GM12878 (cell line): ENCODE measurements at regions not wholly inside any gene's neighbourhood (a gene's known extent, or its start where the extent isn't known, plus 50 kb on each side); places are given as distances from the start of the nearest gene placed in this dataset.

Source experiments
- ATAC-seq: fragments of 200-7000 bp; cut with Tn5 transposase; 3 replicates; pipeline ENCODE4 v1.9.1; 2020; ENCODE audit warnings: mild to moderate bottlenecking, moderate library complexity
- BruUV-seq: library from RNA; stranded (reverse); fragments of 400-500 nt; replicated peaks from 2 replicates; lab custom pipeline; 2021; lab: Mats Ljungman, UMichigan
- CTCF ChIA-PET: fragments of 300-600 bp; sonication (Branson Sonifier 250); formaldehyde crosslinking; extraction: SDS; loops from one replicate; lab custom pipeline; 2021; ENCODE audit warnings: inconsistent platforms; lab: Yijun Ruan, JAX
- POLR2A ChIA-PET: fragments of 350-600 bp; formaldehyde crosslinking; extraction: SDS; loops from one replicate; lab custom pipeline; 2021; ENCODE audit warnings: inconsistent platforms; lab: Charles Lee
- RAD21 ChIA-PET: fragments of 300-600 bp; sonication (Branson Sonifier 250); formaldehyde crosslinking; loops from one replicate; lab custom pipeline; 2023; ENCODE audit warnings: antibody characterized with exemption; ENCODE audit not compliant: unreplicated experiment; lab: Charles Lee
- SMC1A ChIA-PET: fragments of 300-600 bp; sonication (Branson Sonifier 250); formaldehyde crosslinking; loops from one replicate; lab custom pipeline; 2023; ENCODE audit not compliant: unreplicated experiment, uncharacterized antibody; lab: Charles Lee
- DNase-seq: peaks from one replicate; pipeline ENCODE4 v3.0.0-alpha.2; 2011; ENCODE audit warnings: low read depth, low spot score
- FAIRE-seq: peaks from 3 replicates; lab custom pipeline; 2011; peaks lifted over from hg19 to GRCh38; lab: Jason Lieb, UNC
- H2AFZ ChIP-seq: 2 replicates; pipeline ENCODE4 v1.6.0; 2011; ENCODE audit warnings: low read depth, low read length, control low read depth; ENCODE audit not compliant: control insufficient read depth
- H3K27ac ChIP-seq: 2 replicates; pipeline ENCODE4 v1.5.1; 2011; ENCODE audit warnings: control low read depth; ENCODE audit not compliant: control insufficient read depth, insufficient read depth
- H3K27me3 ChIP-seq, 2 experiments: replicated peaks in 1 of 2; 2 replicates each; pipeline versions ENCODE4 v1.6.0 to v1.6.1; 2011; ENCODE audit warnings: low read length in 1 of 2; ENCODE audit not compliant: control insufficient read depth in 2 of 2, insufficient read depth in 2 of 2
- H3K36me3 ChIP-seq, 2 experiments: 2 replicates each; pipeline ENCODE4 v1.5.1; 2011; ENCODE audit warnings: low read length in 1 of 2; ENCODE audit not compliant: control insufficient read depth in 2 of 2, insufficient read depth in 2 of 2
- H3K4me1 ChIP-seq: 2 replicates; pipeline ENCODE4 v1.6.1; 2011; ENCODE audit warnings: mild to moderate bottlenecking, low read length, moderate library complexity, mixed read lengths; ENCODE audit not compliant: control insufficient read depth, insufficient read depth
- H3K4me2 ChIP-seq: 2 replicates; pipeline ENCODE4 v1.6.0; 2011; ENCODE audit warnings: control low read depth; ENCODE audit not compliant: control insufficient read depth, insufficient read depth
- H3K4me3 ChIP-seq: fragments of 200-600 bp; sonication (generic); 2 replicates; pipeline ENCODE4 v1.5.1; 2016
- H3K79me2 ChIP-seq: 2 replicates; pipeline ENCODE4 v1.6.0; 2011; ENCODE audit warnings: low read length; ENCODE audit not compliant: control insufficient read depth, insufficient read depth
- H3K9ac ChIP-seq: 2 replicates; pipeline ENCODE4 v1.8.0; 2011; ENCODE audit warnings: low read length, control low read depth, mixed read lengths; ENCODE audit not compliant: control insufficient read depth, insufficient read depth
- H3K9me3 ChIP-seq: replicated peaks from 3 replicates; pipeline ENCODE4 v1.5.1; 2011; ENCODE audit warnings: mild to moderate bottlenecking, low read length; ENCODE audit not compliant: control insufficient read depth, insufficient read depth
- H4K20me1 ChIP-seq: 2 replicates; pipeline ENCODE4 v1.6.0; 2011; ENCODE audit not compliant: control insufficient read depth, insufficient read depth
- ETV6 ChIP-seq, 2 experiments: fragments of 450-650 bp in 1 of 2; IDR thresholded peaks in 1 of 2; conservative IDR thresholded peaks in 1 of 2; 2 replicates each; pipeline ENCODE4 v1.6.1; 2014; ENCODE audit warnings: antibody characterized with exemption in 1 of 2, borderline replicate concordance in 1 of 2, low read depth in 1 of 2, mild to moderate bottlenecking in 1 of 2, moderate library complexity in 1 of 2
- SMARCA5 ChIP-seq: fragments of 450-650 bp; IDR thresholded peaks from 2 replicates; pipeline ENCODE4 v1.6.1; 2017; ENCODE audit warnings: mild to moderate bottlenecking
- ZNF207 ChIP-seq: fragments of 450-650 bp; IDR thresholded peaks from 2 replicates; pipeline ENCODE4 v1.6.1; 2014; ENCODE audit warnings: antibody characterized with exemption, mild to moderate bottlenecking, borderline replicate concordance
- WGBS: methylation state at CpG from one replicate; pipeline ENCODE4 v1.1.6; 2016; ENCODE audit warnings: low lambda C conversion rate; ENCODE audit not compliant: insufficient replicate concordance, insufficient coverage; ENCODE audit errors: missing lambda C conversion rate; 5-methylcytosine and 5-hydroxymethylcytosine counted together
- in situ Hi-C: fragments of 300-500 bp; cut with MboI; formaldehyde crosslinking; loops from 9 replicates; pipeline ENCODE4 v1.14.3; 2018; ENCODE audit warnings: mixed read lengths
- intact Hi-C: fragments of 100-400 bp; cut with micrococcal nuclease; formaldehyde crosslinking; loops from one replicate; pipeline ENCODE4 v1.14.2; 2022; ENCODE audit not compliant: unreplicated experiment

DNA sequence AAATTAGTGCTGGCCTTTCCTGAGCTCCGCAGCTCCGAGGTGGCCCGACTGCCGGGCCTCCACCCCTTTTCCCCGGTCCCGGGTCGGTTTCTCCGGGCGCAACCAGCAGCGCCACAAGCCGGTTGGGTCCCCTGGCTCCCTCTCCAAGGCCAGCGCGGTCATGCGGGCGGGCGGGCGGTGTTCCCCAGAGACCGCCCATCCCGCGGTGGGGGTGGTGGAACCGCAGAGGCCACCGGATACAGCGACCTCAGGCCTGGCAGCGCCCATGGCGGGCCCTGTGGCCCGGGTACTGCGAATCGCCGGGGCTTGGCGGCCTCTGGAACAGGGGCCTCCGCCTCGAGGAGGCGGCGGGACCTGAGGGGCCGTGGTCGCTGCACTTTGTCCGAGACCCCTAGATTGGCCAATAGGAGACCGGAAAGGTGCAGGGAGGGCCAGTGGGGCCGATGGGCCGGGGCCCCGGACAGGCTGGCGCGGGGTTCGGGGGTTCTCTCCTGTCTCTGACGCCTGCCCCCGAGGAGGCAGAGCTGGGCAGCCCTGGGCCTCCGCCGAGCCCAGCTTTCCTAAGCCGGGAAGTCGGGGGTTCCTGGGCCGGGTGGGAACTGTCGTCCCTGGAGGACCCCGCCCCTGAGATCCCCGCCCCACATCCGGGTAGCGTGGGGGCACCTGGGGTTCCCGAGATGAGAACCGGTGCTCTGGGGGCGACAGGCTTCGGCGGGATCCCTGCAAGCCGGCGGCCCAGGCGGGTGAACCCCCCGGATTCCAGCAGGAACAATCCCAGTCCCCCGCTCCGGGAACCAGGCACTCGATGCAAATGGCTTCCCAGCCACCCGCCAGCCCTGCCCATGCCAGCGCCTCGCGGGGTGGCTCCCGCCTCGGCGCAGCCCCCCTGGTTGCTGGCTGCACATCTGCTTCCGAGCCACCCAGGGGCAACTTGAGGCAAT lies 293.9 kb downstream of the ZSWIM6 start (continued):
- TF ChIP-seq SMARCA5: no peak

GRCh38 chr5:61626639-61627282 lies 294.7 kb downstream of the ZSWIM6 start:
- Histone ChIP-seq H3K27me3 (peaks cover 4 to 13% of the 10 kb centered on the region in 2 experiments), H3K9ac (no peak overlapping the region), H3K79me2 (no peaks in the 10 kb centered on the region), H4K20me1 (no peaks in the 10 kb centered on the region), H3K4me1 (no peaks in the 10 kb centered on the region), H3K4me2 (0 out of 2 replicates have a peak overlapping the region, but pooled peaks have one; percentile 25), H3K9me3 (no peaks in the 10 kb centered on the region), H3K27ac (no peak overlapping the region), H3K4me3 (no peak overlapping the region), H2AFZ (no peak overlapping the region), H3K36me3 (no peaks in the 10 kb centered on the region)
- FAIRE-seq (no peak), ATAC-seq (peak; percentile 43), DNase-seq (no peak)
- SMC1A ChIA-PET: interaction anchor here (1.6 kb wide), 1 partner anchor 13 kb away, joined by 5 read pairs; no protein-coding TSS in a partner anchor
- CTCF ChIA-PET: no interaction called here
- in situ Hi-C loops: no loop called here
- no peak for TF ChIP-seq ETV6 (conservative IDR thresholded peaks at IDR 0.05 in 1 of 2, IDR thresholded peaks at IDR 0.05 in 1 of 2; ENCODE audit: borderline replicate concordance in 1 of 2, low read depth in 1 of 2)
- no peak for TF ChIP-seq ZNF207
- intact Hi-C loops: no loop called here
- RAD21 ChIA-PET: no interaction called here
- WGBS: 12% methylated on average over 8 of the region's 10 CpGs
- BruUV-seq: no TSS peak
- POLR2A ChIA-PET: no interaction called here
